GM23338 (cell line): ENCODE measurements at regions not wholly inside any gene's neighbourhood (a gene's known extent, or its start where the extent isn't known, plus 50 kb on each side); places are given as distances from the start of the nearest gene placed in this dataset.

Experiments
- ATAC-seq: fragments of 200-7000 bp; cut with Tn5 transposase; 3 replicates; pipeline ENCODE4 v1.9.1; 2020
- DNase-seq: peaks from one replicate; pipeline ENCODE4 v3.0.0-alpha.2; 2015; ENCODE audit warnings: low spot score
- H2AFZ ChIP-seq: fragments of 200-600 bp; sonication (generic); 2 replicates; pipeline ENCODE4 v1.8.0; 2016; ENCODE audit warnings: antibody characterized with exemption, mild to moderate bottlenecking, moderate library complexity
- H3F3A ChIP-seq: fragments of 200-600 bp; sonication (generic); replicated peaks from 2 replicates; pipeline ENCODE4 v1.8.0; 2017; ENCODE audit warnings: antibody characterized with exemption, mixed run types, low read depth
- H3K27ac ChIP-seq: fragments of 200-600 bp; sonication (generic); 2 replicates; pipeline ENCODE4 v1.6.1; 2016; ENCODE audit warnings: low read depth
- H3K27me3 ChIP-seq: fragments of 200-600 bp; sonication (generic); 2 replicates; pipeline ENCODE4 v1.8.0; 2016; ENCODE audit warnings: mild to moderate bottlenecking, mixed run types, moderate library complexity; ENCODE audit not compliant: insufficient read depth
- H3K36me3 ChIP-seq: fragments of 200-600 bp; sonication (generic); 2 replicates; pipeline ENCODE4 v1.8.0; 2016; ENCODE audit warnings: mild to moderate bottlenecking; ENCODE audit not compliant: insufficient read depth
- H3K4me1 ChIP-seq: fragments of 200-600 bp; sonication (generic); 2 replicates; pipeline ENCODE4 v1.8.0; 2016; ENCODE audit warnings: mild to moderate bottlenecking, moderate library complexity; ENCODE audit not compliant: insufficient read depth
- H3K4me2 ChIP-seq: fragments of 200-600 bp; sonication (generic); 2 replicates; pipeline ENCODE4 v1.7.1; 2017; ENCODE audit warnings: mixed run types
- H3K4me3 ChIP-seq: fragments of 200-600 bp; sonication (generic); 2 replicates; pipeline ENCODE4 v1.6.1; 2016; ENCODE audit warnings: mixed run types
- H3K79me2 ChIP-seq: fragments of 200-600 bp; sonication (generic); replicated peaks from 2 replicates; pipeline ENCODE4 v1.8.0; 2017; ENCODE audit warnings: mild to moderate bottlenecking; ENCODE audit not compliant: insufficient read depth
- H3K9me2 ChIP-seq: fragments of 200-600 bp; sonication (generic); 2 replicates; pipeline ENCODE4 v1.8.0; 2017; ENCODE audit not compliant: insufficient read depth
- H4K20me1 ChIP-seq: fragments of 200-600 bp; sonication (generic); replicated peaks from 2 replicates; pipeline ENCODE4 v1.8.0; 2017; ENCODE audit warnings: mild to moderate bottlenecking; ENCODE audit not compliant: insufficient read depth
- H3K27ac Mint-ChIP-seq: 2 replicates; pipeline ENCODE4 v1.8.0; 2020; ENCODE audit warnings: inconsistent platforms, mild to moderate bottlenecking, moderate library complexity, mixed read lengths
- H3K27me3 Mint-ChIP-seq: 3 replicates; pipeline ENCODE4 v1.8.0; 2022; ENCODE audit warnings: low read depth, mild to moderate bottlenecking, moderate library complexity, mixed read lengths, inconsistent platforms; ENCODE audit not compliant: insufficient read depth, poor library complexity
- H3K36me3 Mint-ChIP-seq: 3 replicates; pipeline ENCODE4 v1.8.0; 2021; ENCODE audit warnings: low read depth, mild to moderate bottlenecking, inconsistent platforms, moderate library complexity, mixed read lengths
- H3K4me1 Mint-ChIP-seq: 3 replicates; pipeline ENCODE4 v1.8.0; 2020; ENCODE audit warnings: mild to moderate bottlenecking, inconsistent platforms, mixed read lengths
- H3K4me3 Mint-ChIP-seq: 3 replicates; pipeline ENCODE4 v1.8.0; 2021; ENCODE audit warnings: moderate library complexity, mild to moderate bottlenecking, inconsistent platforms, mixed read lengths
- H3K9me3 Mint-ChIP-seq: 3 replicates; pipeline ENCODE4 v1.8.0; 2020; ENCODE audit warnings: moderate library complexity, mild to moderate bottlenecking, inconsistent platforms, mixed read lengths
- CREB1 ChIP-seq: fragments of 250-450 bp; sonication (Bioruptor Pico); IDR thresholded peaks from 2 replicates; pipeline ENCODE4 v1.5.0; 2020; ENCODE audit warnings: low read depth, mild to moderate bottlenecking, moderate library complexity
- EZH2 ChIP-seq: fragments of 200-600 bp; sonication (generic); IDR thresholded peaks from one replicate; pipeline ENCODE4 v1.8.0; 2017; ENCODE audit warnings: antibody characterized with exemption, mild to moderate bottlenecking, low read depth; ENCODE audit not compliant: unreplicated experiment
- EZH2phosphoT487 ChIP-seq: fragments of 200-600 bp; sonication (generic); IDR thresholded peaks from one replicate; pipeline ENCODE4 v1.8.1; 2018; ENCODE audit warnings: antibody characterized with exemption; ENCODE audit not compliant: unreplicated experiment
- JUNB ChIP-seq: IDR thresholded peaks from one replicate; pipeline ENCODE4 v1.6.1; 2016; ENCODE audit warnings: antibody characterized with exemption; ENCODE audit not compliant: unreplicated experiment
- NANOG ChIP-seq: IDR thresholded peaks from 2 replicates; pipeline ENCODE4 v1.6.1; 2016; ENCODE audit warnings: antibody characterized with exemption, borderline replicate concordance
- POLR2AphosphoS5 ChIP-seq: IDR thresholded peaks from 2 replicates; pipeline ENCODE4 v1.6.1; 2016; ENCODE audit warnings: antibody characterized with exemption, low read depth
- STAT1 ChIP-seq: IDR thresholded peaks from one replicate; pipeline ENCODE4 v1.6.1; 2016; ENCODE audit warnings: antibody characterized with exemption; ENCODE audit not compliant: unreplicated experiment
- ZNF114 ChIP-seq: fragments of 250-450 bp; sonication (Bioruptor Pico); IDR thresholded peaks from 2 replicates; pipeline ENCODE4 v1.5.0; 2020; ENCODE audit warnings: mild to moderate bottlenecking, moderate library complexity
- ZNF331 ChIP-seq: fragments of 250-450 bp; sonication (Bioruptor Pico); IDR thresholded peaks from 2 replicates; pipeline ENCODE4 v1.5.0; 2020; ENCODE audit warnings: low read depth, mild to moderate bottlenecking, moderate library complexity
- TF ChIP-seq, protein P1 (sequence below): IDR thresholded peaks from one replicate; pipeline ENCODE4 v1.6.1; 2018; ENCODE audit warnings: antibody characterized with exemption; ENCODE audit not compliant: unreplicated experiment
- TF ChIP-seq, protein P2 (sequence below): IDR thresholded peaks from 2 replicates; pipeline ENCODE4 v1.6.1; 2016; ENCODE audit warnings: antibody characterized with exemption
- TF ChIP-seq, protein P3 (sequence below), 2 experiments: fragments of 200-600 bp in 1 of 2; sonication (generic) in 1 of 2; conservative IDR thresholded peaks; 2 replicates each; pipeline versions ENCODE4 v1.5.1 to v1.6.1; 2016 to 2017; ENCODE audit warnings: antibody characterized with exemption in 2 of 2, low read depth in 2 of 2, mild to moderate bottlenecking in 2 of 2, moderate library complexity in 1 of 2

DNA sequence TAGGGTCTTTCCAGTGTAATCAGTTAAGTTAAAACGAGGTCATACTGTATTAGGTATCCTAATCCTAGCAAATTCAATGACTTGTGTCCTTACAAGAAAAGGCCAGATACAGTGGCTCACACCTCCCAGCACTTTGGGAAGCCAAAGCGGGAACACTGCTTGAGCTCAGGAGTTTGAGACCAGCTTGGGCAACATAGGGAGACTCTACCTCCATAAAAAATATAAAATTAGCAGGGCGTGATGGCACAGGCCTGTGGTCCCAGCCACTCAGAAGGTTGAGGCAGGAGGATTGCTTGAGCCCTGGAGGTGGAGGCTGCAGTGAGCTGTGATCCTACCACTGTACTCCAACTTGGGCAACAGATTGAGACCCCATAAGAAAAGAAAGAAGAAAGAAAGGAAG lies 61.1 kb downstream of the CXCL12 start:
- no peak overlapping the region for H3K27ac ChIP-seq
- H3K36me3 ChIP-seq: no peaks in the 10 kb centered on the region
- no peak overlapping the region for H3K4me3 Mint-ChIP-seq
- peaks cover 3% of the 10 kb centered on the region for H3K27me3 Mint-ChIP-seq
- no peaks in the 10 kb centered on the region for H3K4me1 ChIP-seq
- DNase-seq: no peak
- 0 out of 2 replicates have a peak, but pooled peaks cover 4% of the 10 kb centered on the region for H3K9me2 ChIP-seq
- no peaks in the 10 kb centered on the region for H3K36me3 Mint-ChIP-seq
- H2AFZ ChIP-seq: no peak overlapping the region
- TF ChIP-seq, protein P1, sequence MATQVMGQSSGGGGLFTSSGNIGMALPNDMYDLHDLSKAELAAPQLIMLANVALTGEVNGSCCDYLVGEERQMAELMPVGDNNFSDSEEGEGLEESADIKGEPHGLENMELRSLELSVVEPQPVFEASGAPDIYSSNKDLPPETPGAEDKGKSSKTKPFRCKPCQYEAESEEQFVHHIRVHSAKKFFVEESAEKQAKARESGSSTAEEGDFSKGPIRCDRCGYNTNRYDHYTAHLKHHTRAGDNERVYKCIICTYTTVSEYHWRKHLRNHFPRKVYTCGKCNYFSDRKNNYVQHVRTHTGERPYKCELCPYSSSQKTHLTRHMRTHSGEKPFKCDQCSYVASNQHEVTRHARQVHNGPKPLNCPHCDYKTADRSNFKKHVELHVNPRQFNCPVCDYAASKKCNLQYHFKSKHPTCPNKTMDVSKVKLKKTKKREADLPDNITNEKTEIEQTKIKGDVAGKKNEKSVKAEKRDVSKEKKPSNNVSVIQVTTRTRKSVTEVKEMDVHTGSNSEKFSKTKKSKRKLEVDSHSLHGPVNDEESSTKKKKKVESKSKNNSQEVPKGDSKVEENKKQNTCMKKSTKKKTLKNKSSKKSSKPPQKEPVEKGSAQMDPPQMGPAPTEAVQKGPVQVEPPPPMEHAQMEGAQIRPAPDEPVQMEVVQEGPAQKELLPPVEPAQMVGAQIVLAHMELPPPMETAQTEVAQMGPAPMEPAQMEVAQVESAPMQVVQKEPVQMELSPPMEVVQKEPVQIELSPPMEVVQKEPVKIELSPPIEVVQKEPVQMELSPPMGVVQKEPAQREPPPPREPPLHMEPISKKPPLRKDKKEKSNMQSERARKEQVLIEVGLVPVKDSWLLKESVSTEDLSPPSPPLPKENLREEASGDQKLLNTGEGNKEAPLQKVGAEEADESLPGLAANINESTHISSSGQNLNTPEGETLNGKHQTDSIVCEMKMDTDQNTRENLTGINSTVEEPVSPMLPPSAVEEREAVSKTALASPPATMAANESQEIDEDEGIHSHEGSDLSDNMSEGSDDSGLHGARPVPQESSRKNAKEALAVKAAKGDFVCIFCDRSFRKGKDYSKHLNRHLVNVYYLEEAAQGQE: no peak
- TF ChIP-seq STAT1 (no peak), ZNF114 (no peak), POLR2AphosphoS5 (no peak), JUNB (no peak), EZH2 (no peak), CREB1 (CRISPR knock-in tag) (no peak)
- no peak overlapping the region for H3K4me3 ChIP-seq
- H3K4me1 Mint-ChIP-seq: no peaks in the 10 kb centered on the region
- H3K4me2 ChIP-seq: no peak overlapping the region
- H3K79me2 ChIP-seq: no peaks in the 10 kb centered on the region
- ATAC-seq: no peak
- no peaks in the 10 kb centered on the region for H3K9me3 Mint-ChIP-seq
- H3K27me3 ChIP-seq: no peaks in the 10 kb centered on the region
- no peak overlapping the region for H3K27ac Mint-ChIP-seq
- H4K20me1 ChIP-seq: no peaks in the 10 kb centered on the region
- H3F3A ChIP-seq: no peaks in the 10 kb centered on the region

DNA sequence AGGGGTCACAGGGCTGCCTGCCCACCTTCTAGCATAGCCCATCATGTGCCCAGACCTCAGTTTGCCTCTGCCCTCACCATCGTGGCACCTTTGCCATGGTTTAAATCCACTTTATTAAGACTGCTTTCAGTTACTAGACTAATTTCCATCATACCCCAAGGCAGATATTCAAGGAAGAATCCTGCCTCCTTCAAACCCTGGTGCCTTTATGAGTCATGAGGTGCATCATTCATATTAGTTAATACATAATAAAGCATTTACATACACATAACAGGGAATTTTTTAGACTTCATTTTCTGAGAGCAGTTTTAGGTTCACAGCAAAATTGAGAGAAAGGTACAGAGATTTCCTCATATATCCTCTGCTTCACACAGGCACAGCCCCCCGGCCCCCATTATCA lies 62.8 kb downstream of the CXCL12 start:
- DNase-seq (no peak), ATAC-seq (no peak)
- no peaks in the 10 kb centered on the region for H3K36me3 ChIP-seq
- no peaks in the 10 kb centered on the region for H3K79me2 ChIP-seq
- no peaks in the 10 kb centered on the region for H4K20me1 ChIP-seq
- no peaks in the 10 kb centered on the region for H3F3A ChIP-seq
- no peak for TF ChIP-seq EZH2
- no peak for TF ChIP-seq EZH2phosphoT487
- no peak for TF ChIP-seq CREB1 (CRISPR knock-in tag)
- no peak for TF ChIP-seq ZNF331 (CRISPR knock-in tag)
- TF ChIP-seq, protein P2, sequence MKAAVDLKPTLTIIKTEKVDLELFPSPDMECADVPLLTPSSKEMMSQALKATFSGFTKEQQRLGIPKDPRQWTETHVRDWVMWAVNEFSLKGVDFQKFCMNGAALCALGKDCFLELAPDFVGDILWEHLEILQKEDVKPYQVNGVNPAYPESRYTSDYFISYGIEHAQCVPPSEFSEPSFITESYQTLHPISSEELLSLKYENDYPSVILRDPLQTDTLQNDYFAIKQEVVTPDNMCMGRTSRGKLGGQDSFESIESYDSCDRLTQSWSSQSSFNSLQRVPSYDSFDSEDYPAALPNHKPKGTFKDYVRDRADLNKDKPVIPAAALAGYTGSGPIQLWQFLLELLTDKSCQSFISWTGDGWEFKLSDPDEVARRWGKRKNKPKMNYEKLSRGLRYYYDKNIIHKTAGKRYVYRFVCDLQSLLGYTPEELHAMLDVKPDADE: no peak
- TF ChIP-seq, protein P3, sequence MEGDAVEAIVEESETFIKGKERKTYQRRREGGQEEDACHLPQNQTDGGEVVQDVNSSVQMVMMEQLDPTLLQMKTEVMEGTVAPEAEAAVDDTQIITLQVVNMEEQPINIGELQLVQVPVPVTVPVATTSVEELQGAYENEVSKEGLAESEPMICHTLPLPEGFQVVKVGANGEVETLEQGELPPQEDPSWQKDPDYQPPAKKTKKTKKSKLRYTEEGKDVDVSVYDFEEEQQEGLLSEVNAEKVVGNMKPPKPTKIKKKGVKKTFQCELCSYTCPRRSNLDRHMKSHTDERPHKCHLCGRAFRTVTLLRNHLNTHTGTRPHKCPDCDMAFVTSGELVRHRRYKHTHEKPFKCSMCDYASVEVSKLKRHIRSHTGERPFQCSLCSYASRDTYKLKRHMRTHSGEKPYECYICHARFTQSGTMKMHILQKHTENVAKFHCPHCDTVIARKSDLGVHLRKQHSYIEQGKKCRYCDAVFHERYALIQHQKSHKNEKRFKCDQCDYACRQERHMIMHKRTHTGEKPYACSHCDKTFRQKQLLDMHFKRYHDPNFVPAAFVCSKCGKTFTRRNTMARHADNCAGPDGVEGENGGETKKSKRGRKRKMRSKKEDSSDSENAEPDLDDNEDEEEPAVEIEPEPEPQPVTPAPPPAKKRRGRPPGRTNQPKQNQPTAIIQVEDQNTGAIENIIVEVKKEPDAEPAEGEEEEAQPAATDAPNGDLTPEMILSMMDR (conservative IDR thresholded peaks at IDR 0.05; ENCODE audit: low read depth in 2 of 2): no peak
- no peak for TF ChIP-seq NANOG
- no peak for TF ChIP-seq JUNB
- H3K4me2 ChIP-seq: no peak overlapping the region
- Mint-ChIP-seq H3K4me3 (no peak overlapping the region), H3K27ac (no peak overlapping the region), H3K9me3 (peaks cover 1% of the 10 kb centered on the region; the same call in 1 of the 3 replicates), H3K36me3 (no peaks in the 10 kb centered on the region), H3K4me1 (peaks cover 1% of the 10 kb centered on the region), H3K27me3 (peaks cover 3% of the 10 kb centered on the region)
- H3K9me2 ChIP-seq: 0 out of 2 replicates have a peak, but pooled peaks cover 1% of the 10 kb centered on the region
- H3K27me3 ChIP-seq: no peaks in the 10 kb centered on the region
- H3K4me3 ChIP-seq: no peak overlapping the region
- no peaks in the 10 kb centered on the region; the same call in 1 of the 2 replicates for H3K4me1 ChIP-seq
- no peak overlapping the region for H3K27ac ChIP-seq
- H2AFZ ChIP-seq: no peak overlapping the region
